PC-3 (cell line): ENCODE measurements at regions not wholly inside any gene's neighbourhood (a gene's known extent, or its start where the extent isn't known, plus 50 kb on each side); places are given as distances from the start of the nearest gene placed in this dataset.

ENCODE experiments used
- CTCF ChIP-seq: fragments of 300-600 bp; sonication (generic); conservative IDR thresholded peaks from 2 replicates; pipeline ENCODE4 v1.5.1; 2017; ENCODE audit warnings: antibody characterized with exemption, low read depth, mild to moderate bottlenecking, low read length
- EZH2 ChIP-seq: fragments of 300-600 bp; sonication (generic); IDR thresholded peaks from one replicate; pipeline ENCODE4 v1.6.1; 2017; ENCODE audit warnings: antibody characterized with exemption, mild to moderate bottlenecking, low read length; ENCODE audit not compliant: unreplicated experiment
- EZH2phosphoT487 ChIP-seq: fragments of 300-600 bp; sonication (generic); IDR thresholded peaks from 2 replicates; pipeline ENCODE4 v1.6.1; 2018; ENCODE audit warnings: mild to moderate bottlenecking, antibody characterized with exemption, low read length, borderline replicate concordance

- no peak for TF ChIP-seq CTCF
- no peak for TF ChIP-seq EZH2phosphoT487
- no peak for TF ChIP-seq EZH2
These were observed 1715.1 kb upstream of the WWC1 start for GRCh38 chr5:166576323-166576722.
